H1 (cell line): ENCODE measurements at regions not wholly inside any gene's neighbourhood (a gene's known extent, or its start where the extent isn't known, plus 50 kb on each side); places are given as distances from the start of the nearest gene placed in this dataset.

Source experiments
- CHD1 ChIP-seq: IDR thresholded peaks from 2 replicates; pipeline ENCODE4 v1.6.1; 2012; ENCODE audit warnings: low read depth, low read length, improper control_type of control experiment
- CREB1 ChIP-seq: IDR thresholded peaks from 2 replicates; pipeline ENCODE4 v1.6.1; 2012; ENCODE audit warnings: inconsistent platforms
- EP300 ChIP-seq, 2 experiments: IDR thresholded peaks; 1 replicate in 1 of 2; 2 replicates in 1 of 2; pipeline ENCODE4 v1.6.1; 2011 to 2012; ENCODE audit warnings: low read depth in 2 of 2, low read length in 2 of 2, mild to moderate bottlenecking in 2 of 2, borderline replicate concordance in 1 of 2, inconsistent platforms in 1 of 2, moderate library complexity in 1 of 2
- GABPA ChIP-seq: IDR thresholded peaks from 2 replicates; pipeline ENCODE4 v1.6.1; 2011; ENCODE audit warnings: mild to moderate bottlenecking, low read length, moderate library complexity, borderline replicate concordance; ENCODE audit not compliant: insufficient read depth
- KDM5A ChIP-seq: fragments of 200-600 bp; IDR thresholded peaks from 2 replicates; pipeline ENCODE4 v1.7.1; 2012; ENCODE audit warnings: mild to moderate bottlenecking, low read length, inconsistent platforms, mixed read lengths
- PHF8 ChIP-seq: fragments of 200-600 bp; sonication (generic); conservative IDR thresholded peaks from 2 replicates; pipeline ENCODE4 v1.7.1; 2012; ENCODE audit warnings: low read depth, mild to moderate bottlenecking, inconsistent platforms, low read length, moderate library complexity
- POLR2AphosphoS5 ChIP-seq: IDR thresholded peaks from 2 replicates; pipeline ENCODE4 v1.6.1; 2011; ENCODE audit warnings: low read depth, low read length
- RBBP5 ChIP-seq: IDR thresholded peaks from 2 replicates; pipeline ENCODE4 v1.7.1; 2012; ENCODE audit warnings: low read depth, mild to moderate bottlenecking, inconsistent platforms, low read length, moderate library complexity, borderline replicate concordance
- RNF2 ChIP-seq: fragments of 200-900, 300-1000 bp; sonication (generic); IDR thresholded peaks from 2 replicates; pipeline ENCODE4 v1.7.1; 2016; ENCODE audit warnings: borderline replicate concordance, low read depth, mild to moderate bottlenecking, antibody characterized with exemption, low read length; ENCODE audit not compliant: poor library complexity, severe bottlenecking; ENCODE audit errors: missing control alignments
- TCF12 ChIP-seq: IDR thresholded peaks from 2 replicates; pipeline ENCODE4 v1.6.1; 2011; ENCODE audit warnings: low read depth, mild to moderate bottlenecking, low read length
- YY1 ChIP-seq: IDR thresholded peaks from 2 replicates; pipeline ENCODE4 v1.6.1; 2011; ENCODE audit warnings: low read depth, mild to moderate bottlenecking, low read length
- TF ChIP-seq, protein P1 (sequence below): fragments of 300-600 bp; sonication (generic); IDR thresholded peaks from 2 replicates; pipeline ENCODE4 v1.7.1; 2012; ENCODE audit warnings: low read length, moderate library complexity, mild to moderate bottlenecking, inconsistent platforms; ENCODE audit not compliant: insufficient replicate concordance

DNA sequence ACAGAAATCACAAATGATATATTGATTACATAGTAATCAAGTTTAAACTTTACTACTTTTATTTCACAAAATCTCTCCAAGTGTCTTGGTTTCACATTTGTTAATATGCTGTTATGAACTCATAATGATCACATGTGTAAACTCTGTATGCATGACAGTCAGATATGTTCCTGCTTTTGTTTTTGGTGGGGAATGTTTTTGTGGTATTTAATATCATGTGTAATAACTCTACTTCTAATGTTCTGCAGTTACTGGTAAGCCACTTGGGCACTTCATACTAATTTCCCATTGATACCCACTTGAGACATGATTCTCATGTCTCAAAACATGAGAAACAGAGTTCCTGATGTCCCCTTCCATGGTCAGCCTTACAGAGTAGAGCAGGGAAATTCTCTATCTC lies 109.1 kb upstream of the INHBA start (continued):
- TF ChIP-seq, protein P1, sequence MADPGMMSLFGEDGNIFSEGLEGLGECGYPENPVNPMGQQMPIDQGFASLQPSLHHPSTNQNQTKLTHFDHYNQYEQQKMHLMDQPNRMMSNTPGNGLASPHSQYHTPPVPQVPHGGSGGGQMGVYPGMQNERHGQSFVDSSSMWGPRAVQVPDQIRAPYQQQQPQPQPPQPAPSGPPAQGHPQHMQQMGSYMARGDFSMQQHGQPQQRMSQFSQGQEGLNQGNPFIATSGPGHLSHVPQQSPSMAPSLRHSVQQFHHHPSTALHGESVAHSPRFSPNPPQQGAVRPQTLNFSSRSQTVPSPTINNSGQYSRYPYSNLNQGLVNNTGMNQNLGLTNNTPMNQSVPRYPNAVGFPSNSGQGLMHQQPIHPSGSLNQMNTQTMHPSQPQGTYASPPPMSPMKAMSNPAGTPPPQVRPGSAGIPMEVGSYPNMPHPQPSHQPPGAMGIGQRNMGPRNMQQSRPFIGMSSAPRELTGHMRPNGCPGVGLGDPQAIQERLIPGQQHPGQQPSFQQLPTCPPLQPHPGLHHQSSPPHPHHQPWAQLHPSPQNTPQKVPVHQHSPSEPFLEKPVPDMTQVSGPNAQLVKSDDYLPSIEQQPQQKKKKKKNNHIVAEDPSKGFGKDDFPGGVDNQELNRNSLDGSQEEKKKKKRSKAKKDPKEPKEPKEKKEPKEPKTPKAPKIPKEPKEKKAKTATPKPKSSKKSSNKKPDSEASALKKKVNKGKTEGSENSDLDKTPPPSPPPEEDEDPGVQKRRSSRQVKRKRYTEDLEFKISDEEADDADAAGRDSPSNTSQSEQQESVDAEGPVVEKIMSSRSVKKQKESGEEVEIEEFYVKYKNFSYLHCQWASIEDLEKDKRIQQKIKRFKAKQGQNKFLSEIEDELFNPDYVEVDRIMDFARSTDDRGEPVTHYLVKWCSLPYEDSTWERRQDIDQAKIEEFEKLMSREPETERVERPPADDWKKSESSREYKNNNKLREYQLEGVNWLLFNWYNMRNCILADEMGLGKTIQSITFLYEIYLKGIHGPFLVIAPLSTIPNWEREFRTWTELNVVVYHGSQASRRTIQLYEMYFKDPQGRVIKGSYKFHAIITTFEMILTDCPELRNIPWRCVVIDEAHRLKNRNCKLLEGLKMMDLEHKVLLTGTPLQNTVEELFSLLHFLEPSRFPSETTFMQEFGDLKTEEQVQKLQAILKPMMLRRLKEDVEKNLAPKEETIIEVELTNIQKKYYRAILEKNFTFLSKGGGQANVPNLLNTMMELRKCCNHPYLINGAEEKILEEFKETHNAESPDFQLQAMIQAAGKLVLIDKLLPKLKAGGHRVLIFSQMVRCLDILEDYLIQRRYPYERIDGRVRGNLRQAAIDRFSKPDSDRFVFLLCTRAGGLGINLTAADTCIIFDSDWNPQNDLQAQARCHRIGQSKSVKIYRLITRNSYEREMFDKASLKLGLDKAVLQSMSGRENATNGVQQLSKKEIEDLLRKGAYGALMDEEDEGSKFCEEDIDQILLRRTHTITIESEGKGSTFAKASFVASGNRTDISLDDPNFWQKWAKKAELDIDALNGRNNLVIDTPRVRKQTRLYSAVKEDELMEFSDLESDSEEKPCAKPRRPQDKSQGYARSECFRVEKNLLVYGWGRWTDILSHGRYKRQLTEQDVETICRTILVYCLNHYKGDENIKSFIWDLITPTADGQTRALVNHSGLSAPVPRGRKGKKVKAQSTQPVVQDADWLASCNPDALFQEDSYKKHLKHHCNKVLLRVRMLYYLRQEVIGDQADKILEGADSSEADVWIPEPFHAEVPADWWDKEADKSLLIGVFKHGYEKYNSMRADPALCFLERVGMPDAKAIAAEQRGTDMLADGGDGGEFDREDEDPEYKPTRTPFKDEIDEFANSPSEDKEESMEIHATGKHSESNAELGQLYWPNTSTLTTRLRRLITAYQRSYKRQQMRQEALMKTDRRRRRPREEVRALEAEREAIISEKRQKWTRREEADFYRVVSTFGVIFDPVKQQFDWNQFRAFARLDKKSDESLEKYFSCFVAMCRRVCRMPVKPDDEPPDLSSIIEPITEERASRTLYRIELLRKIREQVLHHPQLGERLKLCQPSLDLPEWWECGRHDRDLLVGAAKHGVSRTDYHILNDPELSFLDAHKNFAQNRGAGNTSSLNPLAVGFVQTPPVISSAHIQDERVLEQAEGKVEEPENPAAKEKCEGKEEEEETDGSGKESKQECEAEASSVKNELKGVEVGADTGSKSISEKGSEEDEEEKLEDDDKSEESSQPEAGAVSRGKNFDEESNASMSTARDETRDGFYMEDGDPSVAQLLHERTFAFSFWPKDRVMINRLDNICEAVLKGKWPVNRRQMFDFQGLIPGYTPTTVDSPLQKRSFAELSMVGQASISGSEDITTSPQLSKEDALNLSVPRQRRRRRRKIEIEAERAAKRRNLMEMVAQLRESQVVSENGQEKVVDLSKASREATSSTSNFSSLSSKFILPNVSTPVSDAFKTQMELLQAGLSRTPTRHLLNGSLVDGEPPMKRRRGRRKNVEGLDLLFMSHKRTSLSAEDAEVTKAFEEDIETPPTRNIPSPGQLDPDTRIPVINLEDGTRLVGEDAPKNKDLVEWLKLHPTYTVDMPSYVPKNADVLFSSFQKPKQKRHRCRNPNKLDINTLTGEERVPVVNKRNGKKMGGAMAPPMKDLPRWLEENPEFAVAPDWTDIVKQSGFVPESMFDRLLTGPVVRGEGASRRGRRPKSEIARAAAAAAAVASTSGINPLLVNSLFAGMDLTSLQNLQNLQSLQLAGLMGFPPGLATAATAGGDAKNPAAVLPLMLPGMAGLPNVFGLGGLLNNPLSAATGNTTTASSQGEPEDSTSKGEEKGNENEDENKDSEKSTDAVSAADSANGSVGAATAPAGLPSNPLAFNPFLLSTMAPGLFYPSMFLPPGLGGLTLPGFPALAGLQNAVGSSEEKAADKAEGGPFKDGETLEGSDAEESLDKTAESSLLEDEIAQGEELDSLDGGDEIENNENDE = no peak
- TF ChIP-seq CHD1 = no peak
- no peak for TF ChIP-seq PHF8
- TF ChIP-seq TCF12 = no peak
- no peak for TF ChIP-seq EP300 (IDR thresholded peaks at IDR 0.05; ENCODE audit: borderline replicate concordance in 1 of 2, low read depth in 2 of 2, low read length in 2 of 2)
- TF ChIP-seq GABPA = no peak
- TF ChIP-seq KDM5A = no peak
- TF ChIP-seq YY1 = no peak
- TF ChIP-seq POLR2AphosphoS5 = no peak
- no peak for TF ChIP-seq CREB1
- no peak for TF ChIP-seq RBBP5
- TF ChIP-seq RNF2 = no peak
- TF ChIP-seq, all 59 proteins: peak for 0
